GM23338 (cell line): ENCODE measurements at regions not wholly inside any gene's neighbourhood (a gene's known extent, or its start where the extent isn't known, plus 50 kb on each side); places are given as distances from the start of the nearest gene placed in this dataset.

Experiments
- EZH2 ChIP-seq: fragments of 200-600 bp; sonication (generic); IDR thresholded peaks from one replicate; pipeline ENCODE4 v1.8.0; 2017; ENCODE audit warnings: antibody characterized with exemption, mild to moderate bottlenecking, low read depth; ENCODE audit not compliant: unreplicated experiment
- POLR2AphosphoS5 ChIP-seq: IDR thresholded peaks from 2 replicates; pipeline ENCODE4 v1.6.1; 2016; ENCODE audit warnings: antibody characterized with exemption, low read depth
- REST ChIP-seq: IDR thresholded peaks from one replicate; pipeline ENCODE4 v1.6.1; 2018; ENCODE audit warnings: antibody characterized with exemption; ENCODE audit not compliant: unreplicated experiment

GRCh38 chr5:167232675-167233311 lies 1058.7 kb upstream of the WWC1 start:
- TF ChIP-seq REST (no peak), EZH2 (no peak), POLR2AphosphoS5 (no peak)
